GM21529 (cell line): ENCODE measurements at regions not wholly inside any gene's neighbourhood (a gene's known extent, or its start where the extent isn't known, plus 50 kb on each side); places are given as distances from the start of the nearest gene placed in this dataset.
"Not testable (repeated sequence)": the region's sequence is repeated elsewhere in the genome, so short reads cannot be mapped to it uniquely, and the experiment has no call there.

ENCODE experiments used
- ATAC-seq: cut with Tn5 transposase; IDR thresholded peaks from one replicate; pipeline ENCODE4 v1.9.1; 2021; ENCODE audit not compliant: unreplicated experiment

DNA sequence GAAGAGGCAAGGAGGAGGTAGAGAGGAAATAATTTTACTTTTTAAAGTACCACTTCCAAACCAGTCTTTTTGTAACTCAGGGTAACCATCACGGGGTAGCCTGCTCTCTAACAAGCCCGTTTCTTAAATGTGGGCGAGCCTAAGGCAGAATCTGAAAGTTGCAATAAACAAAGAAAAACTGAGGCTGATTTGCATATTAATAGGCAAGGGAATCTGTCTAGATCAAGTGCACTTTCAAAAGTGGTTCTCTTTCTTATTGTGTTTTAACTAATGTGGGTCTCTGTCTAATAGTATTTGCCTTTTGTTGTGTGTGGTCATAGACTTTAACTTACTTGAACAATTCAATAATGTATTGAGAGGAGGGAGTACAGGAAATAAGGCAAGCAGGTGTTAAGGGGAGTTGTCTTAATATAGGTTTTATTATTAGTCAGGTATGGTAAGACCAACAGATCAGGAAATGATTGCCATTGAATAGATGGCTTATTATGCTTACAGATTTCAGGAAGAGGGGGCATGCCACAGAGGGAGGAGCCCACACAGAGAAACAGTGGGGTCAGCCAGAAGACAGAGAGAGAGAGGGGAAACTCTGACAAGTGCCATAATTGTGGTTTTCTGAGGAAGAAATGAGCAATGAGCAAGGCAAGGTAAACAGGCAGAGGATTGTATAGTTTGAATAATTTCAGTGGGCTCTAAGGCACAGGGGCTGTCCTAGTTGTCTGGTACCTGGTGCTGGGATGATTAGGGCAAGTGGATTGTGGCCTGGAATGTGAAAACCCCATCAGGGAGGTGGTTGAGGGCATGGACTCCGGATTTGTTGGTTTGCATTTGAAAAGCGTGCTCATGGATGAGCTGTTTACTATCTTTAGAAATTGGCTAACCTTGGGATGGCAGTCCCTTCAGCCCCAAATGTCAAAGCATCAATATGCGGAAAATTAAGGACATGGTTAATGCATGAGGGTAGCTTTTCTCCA, 237.2 kb downstream of the TOX3 start:
- ATAC-seq, result no peak

- no peak for ATAC-seq
Observed at GRCh38 chr16:52308051-52308450, 238.9 kb downstream of the TOX3 start.

GRCh38 chr16:52301026-52301425, 245.9 kb downstream of the TOX3 start:
- ATAC-seq, result no peak

DNA sequence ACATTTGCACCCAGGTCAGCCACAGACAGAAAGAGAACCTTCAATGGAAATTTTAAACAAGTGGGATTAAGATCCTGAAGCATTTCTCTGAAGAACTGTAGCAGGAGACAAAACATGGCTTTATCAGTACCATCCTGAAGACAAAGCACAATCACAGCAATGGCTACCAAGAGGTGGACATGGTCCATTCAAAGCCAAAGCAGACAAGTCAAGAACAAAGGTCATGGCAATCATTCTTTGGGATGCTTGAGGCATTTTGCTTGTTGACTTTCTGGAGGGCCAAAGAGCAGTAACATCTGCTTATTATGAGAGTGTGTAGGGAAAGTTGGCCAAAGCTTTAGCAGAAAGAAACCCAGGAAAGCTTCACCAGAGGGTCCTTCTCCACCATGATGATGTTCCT, 248.2 kb downstream of the TOX3 start:
- no peak for ATAC-seq

GRCh38 chr16:52296706-52297315, 250.1 kb downstream of the TOX3 start:
- ATAC-seq, result not testable (repeated sequence)

- no peak for ATAC-seq
Observed at GRCh38 chr16:52296076-52296475, 250.9 kb downstream of the TOX3 start.

- no peak for ATAC-seq
Observed at GRCh38 chr16:52294660-52295059, 252.3 kb downstream of the TOX3 start.

- no peak for ATAC-seq
Observed at GRCh38 chr16:52293204-52293603, 253.7 kb downstream of the TOX3 start.

GRCh38 chr16:52283584-52284375, 263.2 kb downstream of the TOX3 start:
- no peak for ATAC-seq

DNA sequence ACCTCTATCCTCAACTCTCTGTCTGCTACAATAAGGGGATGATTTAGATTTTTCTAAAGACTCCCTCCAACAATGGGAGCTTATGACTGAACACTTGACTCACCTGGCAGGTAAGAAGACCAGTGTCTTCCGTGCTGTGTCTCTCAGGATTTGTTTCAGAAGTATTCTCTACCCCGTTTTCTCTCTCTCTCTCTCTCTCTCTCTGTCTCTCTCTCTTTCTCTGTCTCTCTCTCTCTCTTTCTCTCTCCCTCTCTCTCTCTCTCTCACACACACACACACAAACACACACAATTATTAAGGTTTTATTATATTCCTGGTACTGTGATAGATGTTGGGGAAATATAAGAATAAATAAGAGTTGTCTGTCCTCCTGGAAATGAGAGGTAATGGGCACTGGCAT, 263.9 kb downstream of the TOX3 start:
- no peak for ATAC-seq

DNA sequence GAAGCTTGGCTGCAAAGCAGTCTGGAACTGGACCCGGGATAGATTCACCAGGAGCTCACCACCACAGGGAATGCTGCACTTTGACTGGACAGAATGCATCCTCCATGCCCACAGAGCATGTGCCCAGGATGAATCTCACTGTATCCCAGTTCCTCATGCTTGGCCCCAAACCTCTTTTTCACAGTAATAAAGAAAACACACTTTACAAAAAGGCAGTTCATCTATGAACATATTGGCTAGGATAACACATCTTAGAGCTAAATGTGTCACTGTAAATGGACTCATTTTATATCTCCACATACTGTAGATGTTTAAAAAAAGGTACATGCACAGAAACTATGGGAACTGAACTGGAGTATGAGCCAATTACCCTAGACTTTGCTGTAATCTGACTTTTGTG, 266.9 kb downstream of the TOX3 start:
- ATAC-seq, result no peak

- ATAC-seq, result no peak
Observed at GRCh38 chr16:52271088-52271750, 275.7 kb downstream of the TOX3 start.

DNA sequence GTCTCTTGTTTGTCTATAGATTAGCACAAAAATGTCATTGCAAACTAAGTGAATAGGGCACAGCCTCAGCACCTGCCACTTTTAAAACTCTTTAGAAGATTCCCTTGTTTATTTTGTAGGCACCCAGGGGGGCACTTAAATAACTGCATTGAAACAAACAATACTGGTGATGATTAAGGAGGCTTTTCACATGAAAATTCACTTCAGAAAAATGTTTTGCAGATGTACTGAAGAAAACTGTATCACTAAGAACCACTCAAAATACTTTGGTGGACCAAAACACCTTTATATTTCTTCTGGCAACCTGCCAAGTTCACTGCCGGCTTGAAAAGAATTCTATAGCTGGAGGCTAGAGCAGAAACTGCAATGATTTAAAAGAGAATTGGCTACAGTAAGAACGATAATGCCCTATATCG, 281.5 kb downstream of the TOX3 start:
- no peak for ATAC-seq

- ATAC-seq, result no peak
Observed at GRCh38 chr16:52257534-52257933, 289.4 kb downstream of the TOX3 start.

DNA sequence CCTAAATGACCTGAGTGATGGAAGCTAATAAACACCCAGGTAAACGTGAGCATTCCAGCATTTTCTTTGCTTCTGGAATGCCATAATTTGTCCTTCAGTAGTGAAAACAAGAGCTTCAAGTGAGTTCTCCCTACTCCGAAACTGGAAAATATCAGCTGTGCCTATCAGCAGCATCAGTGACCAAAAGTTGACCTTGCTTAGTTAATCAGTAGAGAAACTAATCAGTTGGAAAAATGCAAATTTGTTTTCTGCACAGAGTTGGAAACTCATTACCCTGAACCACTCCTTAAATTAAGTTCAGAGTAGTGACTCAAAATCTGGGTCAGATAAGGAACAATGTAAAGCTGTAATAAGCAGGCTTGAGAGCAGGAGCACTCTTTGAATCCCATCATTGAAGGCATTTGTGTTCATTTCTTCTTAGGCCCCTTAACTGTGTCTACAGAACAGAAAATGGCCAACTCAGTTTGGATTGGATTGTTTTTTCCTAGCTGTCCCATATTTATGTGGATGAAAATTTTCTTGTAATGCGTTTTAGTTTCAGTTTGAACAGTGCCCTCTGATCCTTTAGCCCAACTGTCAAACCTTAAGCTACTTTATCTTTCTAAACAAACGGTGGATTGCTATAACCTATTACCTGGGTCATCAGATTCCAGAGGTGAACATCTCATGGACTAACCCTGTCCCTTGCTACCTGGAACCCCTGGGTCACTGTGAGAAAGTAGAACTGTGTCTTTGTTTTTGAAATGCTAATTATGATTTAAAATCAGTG, 290.4 kb downstream of the TOX3 start:
- no peak for ATAC-seq

DNA sequence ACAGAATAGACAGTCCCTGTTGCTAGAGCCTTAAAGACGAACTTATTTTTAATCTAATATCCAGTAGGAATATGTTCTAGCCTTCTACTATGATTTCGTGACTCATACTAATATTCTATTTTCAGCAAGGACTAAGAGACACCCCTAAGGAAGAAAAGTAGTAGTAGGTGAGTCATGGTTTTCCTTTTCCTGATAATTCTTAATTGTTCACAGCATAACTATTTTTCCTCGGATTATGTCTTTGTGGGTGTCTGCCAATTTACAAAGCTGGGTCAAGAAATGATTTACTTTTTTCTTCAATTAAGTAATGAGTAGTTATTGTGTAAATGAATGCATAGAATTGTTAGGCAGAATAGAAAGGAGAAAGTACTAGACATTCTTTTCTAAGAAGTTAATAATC, 292.2 kb downstream of the TOX3 start:
- ATAC-seq, result no peak

- ATAC-seq, result no peak
Observed at GRCh38 chr16:52252680-52253079, 294.3 kb downstream of the TOX3 start.

GRCh38 chr16:52251495-52251894, 295.4 kb downstream of the TOX3 start:
- no peak for ATAC-seq

DNA sequence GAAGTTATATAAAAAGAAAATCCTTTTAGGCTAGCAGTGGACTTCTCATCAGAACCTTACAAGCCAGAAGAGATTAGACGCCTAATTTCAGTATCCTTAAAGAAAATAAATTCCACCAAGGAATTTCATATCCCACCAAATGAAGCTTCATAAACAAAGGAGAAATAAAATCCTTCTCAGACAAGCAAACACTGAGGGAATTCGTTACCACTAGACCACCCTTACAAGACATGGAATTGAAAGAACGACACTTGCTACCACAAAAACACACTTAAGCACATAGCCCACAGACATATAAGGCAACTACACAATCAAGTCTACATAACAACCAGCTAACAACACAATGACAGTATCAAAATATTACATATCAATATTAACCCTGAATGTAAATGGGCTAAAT, 299.2 kb downstream of the TOX3 start:
- no peak for ATAC-seq

- ATAC-seq, result no peak
Observed at GRCh38 chr16:52238710-52239109, 308.2 kb downstream of the TOX3 start.
